H1 (cell line): ENCODE measurements at regions not wholly inside any gene's neighbourhood (a gene's known extent, or its start where the extent isn't known, plus 50 kb on each side); places are given as distances from the start of the nearest gene placed in this dataset.

Experiments
- CTCF ChIA-PET: fragments of 300-600 bp; sonication (Branson Sonifier 250); formaldehyde crosslinking; loops from one replicate; lab custom pipeline; 2021; ENCODE audit not compliant: partially characterized antibody; lab: Charles Lee
- POLR2A ChIA-PET: fragments of 300-600 bp; sonication (Branson Sonifier 250); formaldehyde crosslinking; loops from one replicate; lab custom pipeline; 2021; ENCODE audit warnings: inconsistent platforms; ENCODE audit not compliant: partially characterized antibody; lab: Charles Lee
- DNase-seq, 2 experiments: peaks; one replicate each; pipeline versions ENCODE4 v3.0.0 to v3.0.0-alpha.2; 2010 to 2022; ENCODE audit warnings: low spot score in 2 of 2, low read depth in 1 of 2, mixed read lengths in 1 of 2
- FAIRE-seq: peaks from 2 replicates; lab custom pipeline; 2011; peaks lifted over from hg19 to GRCh38; lab: Jason Lieb, UNC
- H2AFZ ChIP-seq: 2 replicates; pipeline ENCODE4 v1.8.1; 2012; ENCODE audit warnings: low read length, inconsistent platforms
- H2AK5ac ChIP-seq: 2 replicates; pipeline ENCODE4 v1.6.1; 2013; ENCODE audit warnings: low read depth, low read length
- H2BK120ac ChIP-seq: replicated peaks from 2 replicates; pipeline ENCODE3; 2013; ENCODE audit warnings: low read depth, low read length, inconsistent platforms
- H2BK12ac ChIP-seq: 2 replicates; pipeline ENCODE4 v1.6.1; 2013; ENCODE audit warnings: low read depth, low read length
- H2BK15ac ChIP-seq: 2 replicates; pipeline ENCODE4 v1.6.1; 2013; ENCODE audit warnings: low read length
- H2BK20ac ChIP-seq: 2 replicates; pipeline ENCODE4 v1.6.1; 2013; ENCODE audit warnings: low read length
- H2BK5ac ChIP-seq: 2 replicates; pipeline ENCODE4 v1.6.1; 2013; ENCODE audit warnings: low read depth, low read length
- H3K14ac ChIP-seq: 2 replicates; pipeline ENCODE4 v1.6.1; 2013; ENCODE audit warnings: inconsistent platforms; ENCODE audit not compliant: insufficient read length
- H3K18ac ChIP-seq: 2 replicates; pipeline ENCODE4 v1.6.1; 2013; ENCODE audit warnings: low read length; ENCODE audit errors: extremely low read depth
- H3K23ac ChIP-seq: 2 replicates; pipeline ENCODE4 v1.6.1; 2013; ENCODE audit warnings: inconsistent platforms; ENCODE audit not compliant: insufficient read length
- H3K23me2 ChIP-seq: 2 replicates; pipeline ENCODE4 v1.6.1; 2013; ENCODE audit warnings: low read depth, low read length
- H3K27ac ChIP-seq: 2 replicates; pipeline ENCODE4 v1.6.1; 2011; ENCODE audit warnings: low read depth, low read length, inconsistent platforms
- H3K27me3 ChIP-seq, 4 experiments: replicated peaks in 1 of 4; 1 replicate in 1 of 4; 2 replicates in 3 of 4; pipeline versions ENCODE4 v1.6.1 to v1.8.1; 2011 to 2013; ENCODE audit warnings: low read length in 3 of 4, mild to moderate bottlenecking in 3 of 4, inconsistent platforms in 2 of 4, mixed read lengths in 2 of 4, moderate library complexity in 1 of 4; ENCODE audit not compliant: control insufficient read depth in 3 of 4, insufficient read depth in 3 of 4; ENCODE audit errors: extremely low read depth in 1 of 4
- H3K36me3 ChIP-seq, 4 experiments: 2 replicates each; pipeline versions ENCODE4 v1.6.1 to v1.8.1; 2011 to 2013; ENCODE audit warnings: mild to moderate bottlenecking in 4 of 4, low read length in 3 of 4, moderate library complexity in 2 of 4, control low read depth in 1 of 4, inconsistent platforms in 1 of 4; ENCODE audit not compliant: insufficient read depth in 4 of 4, control insufficient read depth in 2 of 4
- H3K4ac ChIP-seq: replicated peaks from 2 replicates; pipeline ENCODE3; 2013; ENCODE audit warnings: low read length, low read depth, mixed read lengths, inconsistent platforms; ENCODE audit not compliant: insufficient read length
- H3K4me1 ChIP-seq, 4 experiments: replicated peaks in 1 of 4; 1 replicate in 1 of 4; 2 replicates in 3 of 4; pipeline versions ENCODE4 v1.6.1 to v1.8.1; 2011 to 2013; ENCODE audit warnings: low read length in 3 of 4, inconsistent platforms in 2 of 4, mixed read lengths in 1 of 4; ENCODE audit not compliant: insufficient read depth in 4 of 4, control insufficient read depth in 3 of 4
- H3K4me2 ChIP-seq, 2 experiments: 2 replicates each; pipeline versions ENCODE4 v1.6.1 to v1.8.1; 2011 to 2013; ENCODE audit warnings: low read depth in 2 of 2, low read length in 2 of 2, control low read depth in 1 of 2, inconsistent platforms in 1 of 2, mild to moderate bottlenecking in 1 of 2; ENCODE audit not compliant: insufficient read depth in 1 of 2
- H3K4me3 ChIP-seq, 4 experiments: fragments of 200-600, 300-600 bp in 1 of 4; sonication (generic), shearing (Covaris generic), sonication (Bioruptor Twin) in 1 of 4; 2 replicates each; pipeline versions ENCODE4 v1.5.1 to v1.8.1; 2011 to 2016; ENCODE audit warnings: low read length in 4 of 4, low read depth in 3 of 4, control low read depth in 2 of 4, inconsistent platforms in 2 of 4, mild to moderate bottlenecking in 2 of 4, mixed read lengths in 1 of 4, moderate library complexity in 1 of 4; ENCODE audit not compliant: insufficient read depth in 2 of 4; ENCODE audit errors: extremely low read depth in 1 of 4
- H3K56ac ChIP-seq: replicated peaks from 2 replicates; pipeline ENCODE3; 2013; ENCODE audit warnings: low read depth, mild to moderate bottlenecking, mixed read lengths, low read length, inconsistent platforms; ENCODE audit not compliant: insufficient read length
- H3K79me1 ChIP-seq: 2 replicates; pipeline ENCODE4 v1.6.1; 2013; ENCODE audit warnings: low read depth, low read length, control low read depth
- H3K79me2 ChIP-seq, 2 experiments: 2 replicates each; pipeline versions ENCODE4 v1.6.1 to v1.8.1; 2012 to 2013; ENCODE audit warnings: low read length in 2 of 2, mild to moderate bottlenecking in 2 of 2, inconsistent platforms in 1 of 2; ENCODE audit not compliant: insufficient read depth in 2 of 2, control insufficient read depth in 1 of 2
- H3K9ac ChIP-seq, 4 experiments: replicated peaks in 1 of 4; 1 replicate in 1 of 4; 2 replicates in 3 of 4; pipeline versions ENCODE4 v1.6.1 to v1.8.1; 2011 to 2013; ENCODE audit warnings: low read depth in 3 of 4, low read length in 3 of 4, control low read depth in 2 of 4, mild to moderate bottlenecking in 2 of 4, moderate library complexity in 2 of 4, inconsistent platforms in 1 of 4; ENCODE audit errors: extremely low read depth in 1 of 4
- H3K9me3 ChIP-seq, 2 experiments: 2 replicates each; pipeline versions ENCODE4 v1.6.1 to v1.8.1; 2012 to 2013; ENCODE audit warnings: mild to moderate bottlenecking in 2 of 2, moderate library complexity in 2 of 2, control low read depth in 1 of 2, inconsistent platforms in 1 of 2, low read depth in 1 of 2, low read length in 1 of 2, mixed read lengths in 1 of 2; ENCODE audit not compliant: insufficient read depth in 2 of 2
- H4K20me1 ChIP-seq, 2 experiments: replicated peaks in 1 of 2; 2 replicates each; pipeline versions ENCODE3 to v1.8.1; 2011 to 2013; ENCODE audit warnings: inconsistent platforms in 2 of 2, low read length in 2 of 2, mild to moderate bottlenecking in 1 of 2; ENCODE audit not compliant: insufficient read depth in 2 of 2, control insufficient read depth in 1 of 2
- H4K5ac ChIP-seq: 2 replicates; pipeline ENCODE4 v1.6.1; 2013; ENCODE audit warnings: low read length, low read depth, mixed read lengths, inconsistent platforms; ENCODE audit not compliant: insufficient read length
- H4K8ac ChIP-seq: 2 replicates; pipeline ENCODE4 v1.8.0; 2013; ENCODE audit warnings: mild to moderate bottlenecking, moderate library complexity, low read length, inconsistent platforms; ENCODE audit not compliant: insufficient read depth; ENCODE audit errors: extremely low read depth
- H4K91ac ChIP-seq: replicated peaks from 2 replicates; pipeline ENCODE3; 2013; ENCODE audit warnings: low read length, mixed read lengths, inconsistent platforms; ENCODE audit not compliant: insufficient read length
- WGBS, 2 experiments: shearing (Covaris generic) in 1 of 2; methylation state at CpG; one replicate each; pipeline versions ENCODE4 v1.1.6 to v1.1.7; 2013 to 2015; ENCODE audit warnings: low lambda C conversion rate in 2 of 2, mixed read lengths in 2 of 2, inconsistent platforms in 1 of 2, low coverage in 1 of 2, missing lambda C conversion rate in 1 of 2; ENCODE audit not compliant: insufficient replicate concordance in 2 of 2, insufficient coverage in 1 of 2, insufficient read length in 1 of 2; ENCODE audit errors: extremely low coverage in 1 of 2, missing lambda C conversion rate in 1 of 2; 5-methylcytosine and 5-hydroxymethylcytosine counted together

GRCh38 chr7:156026076-156026600 lies 213.9 kb upstream of the SHH start:
- Histone ChIP-seq H2AFZ (no peak overlapping the region), H3K4me3 (no peak overlapping the region), H3K23ac (no peak overlapping the region), H3K56ac (no peak overlapping the region), H2AK5ac (no peak overlapping the region), H2BK20ac (no peak overlapping the region), H4K5ac (no peak overlapping the region), H3K4ac (no peak overlapping the region), H3K79me1 (no peaks in the 10 kb centered on the region), H3K4me2 (no peak overlapping the region), H3K27ac (no peak overlapping the region), H2BK15ac (no peak overlapping the region), H2BK120ac (no peak overlapping the region), H3K18ac (no peak overlapping the region), H3K79me2 (no peaks in the 10 kb centered on the region), H3K14ac (no peak overlapping the region), H2BK12ac (no peak overlapping the region), H2BK5ac (no peak overlapping the region), H4K8ac (no peak overlapping the region), H4K20me1 (no peaks in the 10 kb centered on the region), H3K9me3 (no peaks in the 10 kb centered on the region), H4K91ac (no peak overlapping the region), H3K23me2 (peaks cover 2% of the 10 kb centered on the region; the same call in 1 of the 2 replicates), H3K9ac (no peak overlapping the region), H3K27me3 (no peaks in the 10 kb centered on the region; a peak in 1 of 7 replicates), H3K36me3 (no peaks in the 10 kb centered on the region), H3K4me1 (no peaks in the 10 kb centered on the region)
- DNase-seq (peak in 1 of 2 experiments; percentile 20), FAIRE-seq (no peak)
- CTCF ChIA-PET = no interaction called here
- POLR2A ChIA-PET = no interaction called here
- 85% methylated on average over 10 of the region's 10 CpGs; no CpG with 5 or more reads in 1 of the 2 experiments for WGBS, 2 experiments
